COLO668 (cell line): ENCODE measurements at regions not wholly inside any gene's neighbourhood (a gene's known extent, or its start where the extent isn't known, plus 50 kb on each side); places are given as distances from the start of the nearest gene placed in this dataset.
A peak's percentile ranks its signal among the peaks of the same experiment; 100 is the strongest.

Experiments
- DNase-seq: peaks from one replicate; lab custom pipeline; 2025; ENCODE audit not compliant: unreplicated experiment; lab: John Stamatoyannopoulos, UW

DNA sequence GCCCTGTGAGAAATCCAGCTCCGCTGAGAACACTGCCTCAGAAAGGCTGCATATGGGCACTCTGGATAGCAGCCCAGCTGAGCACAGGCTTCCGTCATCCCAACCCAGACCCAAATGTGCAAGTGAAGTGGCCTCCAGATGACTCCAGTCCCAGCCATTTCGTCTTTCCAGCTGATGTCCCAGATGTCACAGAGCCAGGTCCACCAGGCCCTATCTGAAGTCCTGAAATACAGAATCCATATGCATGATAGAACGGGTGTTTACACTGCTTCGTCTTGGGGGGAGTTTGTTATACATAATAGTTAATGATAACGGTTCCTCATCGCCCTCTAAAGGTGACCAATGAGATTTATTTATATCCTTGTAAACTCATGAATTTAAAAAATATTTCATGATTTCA lies 72.6 kb upstream of the TRIM2 start:
- DNase-seq, result no peak

DNA sequence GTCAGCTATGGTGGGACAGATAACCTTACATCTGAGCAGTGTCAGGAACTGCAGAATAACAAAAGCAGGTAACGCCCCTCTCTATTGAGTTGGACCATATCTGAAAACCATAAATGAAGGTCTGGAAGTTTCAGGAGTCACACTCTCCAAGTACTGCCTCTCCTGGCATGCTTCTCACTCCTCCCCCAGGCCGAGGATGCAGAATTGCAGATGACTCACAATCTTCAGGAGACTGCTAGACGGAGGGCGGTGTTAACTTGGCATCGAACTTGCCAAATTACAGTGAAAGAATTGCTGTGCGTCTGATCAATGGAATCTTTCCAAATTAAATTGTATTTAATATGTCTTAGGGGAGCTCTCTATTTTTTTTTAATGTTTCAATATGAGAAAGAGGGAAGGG lies 67.1 kb upstream of the TRIM2 start:
- DNase-seq, result no peak

DNA sequence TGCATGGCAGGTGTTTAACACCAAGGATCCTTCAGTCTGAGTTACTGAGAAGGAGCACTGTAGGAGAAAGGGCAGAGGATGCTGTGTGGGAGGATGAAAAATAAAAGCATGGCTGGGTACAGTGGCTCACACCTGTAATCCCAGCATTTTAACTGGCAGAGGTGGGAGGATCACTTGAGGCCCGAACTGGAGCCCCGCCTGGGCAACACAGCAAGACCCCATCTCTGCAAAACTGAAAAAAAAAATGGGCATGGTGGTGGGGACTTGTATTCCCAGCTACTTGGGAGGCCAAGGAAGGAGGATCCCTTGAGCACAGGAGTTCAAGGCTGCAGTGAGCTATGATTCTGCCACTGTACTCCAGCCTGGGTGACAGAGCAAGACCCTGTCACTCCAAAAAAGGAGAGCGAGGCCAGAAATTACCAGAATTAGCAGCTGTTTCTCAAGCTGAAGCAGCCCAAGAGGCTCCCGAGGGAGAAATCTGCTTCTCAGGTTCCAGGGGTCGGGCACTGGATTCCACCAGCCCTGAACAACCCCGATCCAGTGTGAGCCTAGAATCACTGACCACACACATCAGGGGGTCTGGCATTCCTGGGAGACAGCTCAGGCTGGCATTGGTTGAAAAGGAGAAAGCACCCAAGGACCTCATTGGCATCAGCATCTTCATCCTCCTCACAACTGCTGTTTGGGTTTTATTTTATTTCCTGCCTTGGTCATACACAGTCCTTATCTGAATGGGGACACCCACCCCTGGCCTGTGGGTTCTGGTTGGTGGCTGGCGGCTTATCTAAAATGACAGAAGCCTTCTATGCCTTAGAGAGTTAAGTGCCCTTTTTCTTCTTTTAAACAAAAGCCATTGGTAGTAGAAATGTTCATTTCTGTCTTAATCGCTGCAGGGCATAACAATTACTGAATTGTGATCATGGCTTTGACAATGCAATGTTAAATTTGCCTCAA lies 66.3 kb upstream of the TRIM2 start:
- no peak for DNase-seq

DNA sequence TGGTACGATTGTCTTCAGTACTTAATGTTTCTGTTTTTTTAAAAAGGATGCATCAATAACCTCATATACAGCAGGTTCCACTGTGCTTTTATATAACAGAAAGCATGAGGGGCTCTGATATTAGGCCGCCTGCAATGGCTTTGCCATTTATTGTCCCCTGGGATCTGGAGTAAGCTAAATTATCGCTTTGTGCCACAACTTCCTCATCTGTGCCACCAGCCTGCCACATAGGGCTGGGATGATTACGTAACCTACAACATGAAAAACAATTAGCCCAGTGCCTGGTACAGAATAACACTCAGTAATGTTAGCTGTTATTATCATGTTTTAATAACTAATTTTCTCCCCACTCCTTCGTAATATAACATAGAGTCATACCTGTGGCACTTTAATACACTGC lies 65.5 kb upstream of the TRIM2 start:
- no peak for DNase-seq

DNA sequence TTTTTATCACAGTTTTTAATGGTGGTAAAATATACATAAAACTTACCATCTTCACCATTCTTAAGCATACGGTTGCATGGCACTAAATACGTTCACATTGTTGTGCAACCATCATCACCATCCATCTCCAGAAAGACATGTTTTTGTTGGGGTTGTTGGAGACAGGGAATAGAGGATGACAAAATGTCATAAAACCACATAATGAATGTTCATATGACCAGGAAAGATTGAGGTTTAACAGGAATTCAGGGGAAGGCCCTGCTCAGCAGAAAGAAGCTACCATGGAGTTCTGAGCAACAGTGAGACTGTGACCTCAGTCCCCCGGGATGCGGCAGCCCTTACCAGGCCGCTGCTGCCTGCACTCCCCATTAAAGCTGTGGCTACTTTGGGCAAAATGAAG lies 63.9 kb upstream of the TRIM2 start:
- no peak for DNase-seq

DNA sequence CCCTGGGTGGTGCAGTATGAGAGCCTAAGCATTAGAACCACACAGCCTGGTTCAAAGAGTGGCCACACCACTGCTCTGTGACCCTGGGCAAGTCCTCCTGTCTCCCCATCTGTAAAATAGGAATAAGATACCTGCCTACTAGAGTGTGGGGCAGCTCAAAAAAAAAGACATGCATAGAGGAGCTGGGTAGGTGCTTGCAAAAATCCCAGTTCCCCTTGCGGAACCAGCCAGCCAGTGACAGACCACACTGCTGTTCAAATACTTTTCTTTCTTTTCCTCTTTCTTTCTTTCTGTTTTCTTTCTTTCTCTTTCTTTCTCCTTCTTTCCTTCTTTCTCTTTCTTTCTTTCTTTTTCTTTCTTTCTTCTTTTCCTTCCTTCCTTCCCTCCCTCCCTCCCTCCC lies 63.0 kb upstream of the TRIM2 start:
- no peak for DNase-seq

DNA sequence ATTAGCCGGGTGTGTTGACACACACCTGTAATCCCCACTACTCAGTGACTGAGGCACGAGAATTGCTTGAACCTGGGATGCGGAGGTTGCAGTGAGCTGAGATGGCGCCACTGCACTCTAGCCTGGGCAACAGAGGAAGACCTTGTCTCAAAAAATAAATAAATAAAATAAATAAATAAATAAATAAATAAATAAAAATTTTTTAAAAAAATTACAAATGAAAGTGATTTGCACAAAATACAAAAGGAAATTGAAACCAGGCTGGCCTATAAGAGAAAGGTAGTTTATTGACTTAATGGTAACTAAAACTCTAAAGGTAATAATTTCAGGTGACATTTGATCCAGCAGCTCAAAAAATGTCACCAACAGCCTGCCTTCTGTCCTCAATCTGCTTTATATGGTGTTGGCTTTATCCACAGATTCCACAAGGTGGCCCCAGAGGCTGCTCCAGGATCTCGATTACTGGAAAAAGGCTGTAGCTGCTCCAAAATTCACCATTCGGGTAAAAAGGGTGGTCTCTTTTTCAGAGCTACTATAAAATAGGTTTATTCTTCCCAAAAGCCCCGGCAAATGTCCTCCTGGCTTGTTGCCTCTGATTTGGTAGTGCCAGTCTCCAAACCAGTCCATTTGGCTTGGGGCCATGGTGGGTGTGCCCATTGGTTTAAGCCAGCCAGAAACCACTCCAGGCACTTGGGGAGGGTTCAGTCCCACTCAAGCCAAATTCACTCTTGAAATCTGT lies 61.4 kb upstream of the TRIM2 start:
- DNase-seq, result peak; percentile 63

DNA sequence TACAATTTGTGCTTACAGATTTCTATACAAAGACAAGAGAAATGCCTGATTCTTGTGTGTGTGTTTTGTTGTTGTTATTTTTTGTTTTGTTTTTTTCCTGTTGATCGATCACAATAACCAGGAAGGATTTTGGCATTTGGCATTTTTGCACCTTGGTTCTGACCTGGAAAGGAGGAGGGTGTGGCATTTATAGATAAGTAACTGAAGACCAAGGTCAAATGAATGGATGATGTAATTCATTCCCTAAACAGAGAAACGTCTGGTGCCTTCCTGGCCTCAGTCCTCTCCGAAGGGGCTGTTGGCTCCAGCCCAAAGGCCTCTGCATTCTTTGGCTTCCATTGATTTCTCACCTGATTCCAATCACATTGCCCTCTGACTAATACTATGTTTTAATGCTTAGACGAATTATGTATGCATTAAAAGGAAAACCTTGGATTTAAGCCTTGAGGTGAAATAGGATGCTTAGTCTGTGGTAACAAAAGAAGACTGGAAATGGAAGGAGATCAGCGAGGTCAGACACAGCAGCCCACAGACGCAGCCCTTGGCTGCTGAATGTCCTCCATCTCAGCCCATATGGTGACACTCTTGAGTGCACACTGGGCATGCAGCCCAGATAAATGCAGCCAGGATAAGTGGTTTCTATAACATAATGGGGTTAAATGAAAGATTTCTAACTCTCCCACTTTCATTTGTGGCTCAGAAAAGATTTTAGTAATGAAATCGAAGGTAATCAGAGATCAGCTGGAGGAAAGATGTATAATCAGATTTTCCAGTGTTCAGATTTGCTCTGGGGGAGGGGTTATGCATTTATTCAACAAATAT lies 60.5 kb upstream of the TRIM2 start:
- peak; percentile 23 for DNase-seq

DNA sequence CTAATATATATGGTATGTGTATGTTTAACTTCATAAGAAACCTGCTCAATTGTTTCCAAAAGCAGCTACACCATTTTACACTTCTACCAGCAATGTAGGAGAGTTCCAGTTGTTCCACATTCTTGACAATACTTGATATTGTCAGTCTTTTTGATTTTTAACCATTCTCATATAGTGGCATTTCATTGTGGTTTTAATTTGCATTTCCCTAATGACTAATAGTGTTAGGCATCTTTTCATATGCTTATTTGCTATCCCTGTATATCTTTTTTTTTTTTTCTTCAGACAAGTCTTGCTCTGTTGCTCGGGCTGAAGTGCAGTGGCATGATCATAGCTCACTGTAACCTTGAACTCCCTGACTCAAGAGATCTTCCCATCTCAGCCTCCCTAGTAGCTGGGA lies 58.2 kb upstream of the TRIM2 start:
- DNase-seq, result no peak

DNA sequence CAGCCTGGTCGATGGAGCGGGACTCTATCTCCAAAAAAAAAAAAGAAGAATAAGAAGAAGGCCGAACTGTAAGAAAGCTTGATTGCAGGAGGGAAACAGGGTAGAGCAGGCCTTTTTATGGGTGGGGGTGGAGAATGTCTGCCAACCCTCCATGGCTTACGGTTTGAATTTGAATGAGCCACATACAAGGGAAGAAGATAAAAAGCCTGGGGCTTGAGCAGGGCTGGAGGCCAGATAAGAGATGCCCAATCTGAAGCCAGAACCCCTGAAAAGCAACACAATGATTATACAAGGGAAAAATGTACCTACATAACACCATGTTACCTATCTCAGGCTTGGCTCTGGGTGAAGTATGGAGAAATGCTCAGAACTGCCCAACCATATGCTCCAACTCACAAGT lies 57.3 kb upstream of the TRIM2 start:
- no peak for DNase-seq

DNA sequence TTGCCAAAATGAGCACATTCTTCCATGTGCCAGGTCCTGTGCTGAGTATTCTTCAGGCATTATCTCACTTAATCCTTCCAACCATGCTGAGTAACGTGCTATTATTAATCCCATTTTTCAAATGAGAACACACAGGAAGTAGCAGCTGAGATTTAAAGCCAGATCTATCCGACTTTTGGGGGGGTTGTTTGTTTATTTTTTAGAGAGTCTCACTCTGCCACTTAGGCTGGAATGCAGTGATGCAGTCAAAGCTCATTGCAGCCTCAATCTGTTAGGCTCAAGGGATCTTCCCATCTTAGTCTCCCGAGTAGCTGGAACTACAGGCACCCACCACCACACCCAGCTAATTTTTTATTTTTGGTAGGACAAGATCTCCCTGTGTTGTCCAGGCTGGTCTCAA lies 55.5 kb upstream of the TRIM2 start:
- no peak for DNase-seq

DNA sequence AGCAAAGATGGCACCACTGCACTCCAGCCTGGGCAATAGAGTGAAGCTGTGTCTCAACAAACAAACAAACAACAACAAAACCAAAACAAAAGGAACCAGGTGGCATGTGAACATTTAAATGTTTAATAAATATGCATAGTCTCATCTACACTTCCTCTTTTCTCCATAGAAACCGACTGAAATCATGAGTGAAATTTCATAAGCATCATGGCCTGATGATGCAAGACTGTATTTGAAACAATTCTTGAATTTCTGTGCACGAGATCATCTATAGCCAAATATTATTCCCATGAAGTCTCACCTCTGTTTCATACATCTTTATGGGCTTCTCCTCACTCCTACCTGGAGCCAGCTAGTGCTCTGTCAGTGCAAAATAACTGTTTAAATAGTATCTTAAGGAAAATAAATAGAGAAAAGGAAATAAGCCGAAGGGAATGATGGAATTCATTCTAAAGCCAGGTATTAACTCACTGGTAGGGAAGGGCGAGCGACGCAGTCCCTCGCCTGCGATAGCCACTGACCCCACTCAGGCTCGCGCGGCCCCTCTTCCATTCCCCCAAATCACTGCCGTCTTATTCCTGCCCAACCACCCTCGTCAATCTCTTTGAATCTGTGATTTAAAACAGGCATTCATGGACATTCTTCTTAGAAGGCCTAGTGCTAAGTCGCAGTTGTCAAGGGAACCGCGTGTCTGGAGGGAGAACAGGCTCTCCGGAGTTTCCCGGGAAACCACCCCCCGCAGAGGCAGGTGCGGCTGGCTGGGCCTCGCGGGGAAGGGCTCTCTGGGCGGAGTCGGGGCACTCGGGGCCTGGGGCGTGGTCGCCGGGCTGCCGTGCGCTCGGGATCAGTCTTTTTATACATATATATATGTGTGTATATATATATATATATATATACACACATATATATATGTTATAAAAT lies 52.4 kb upstream of the TRIM2 start:
- peak; percentile 95 for DNase-seq

DNA sequence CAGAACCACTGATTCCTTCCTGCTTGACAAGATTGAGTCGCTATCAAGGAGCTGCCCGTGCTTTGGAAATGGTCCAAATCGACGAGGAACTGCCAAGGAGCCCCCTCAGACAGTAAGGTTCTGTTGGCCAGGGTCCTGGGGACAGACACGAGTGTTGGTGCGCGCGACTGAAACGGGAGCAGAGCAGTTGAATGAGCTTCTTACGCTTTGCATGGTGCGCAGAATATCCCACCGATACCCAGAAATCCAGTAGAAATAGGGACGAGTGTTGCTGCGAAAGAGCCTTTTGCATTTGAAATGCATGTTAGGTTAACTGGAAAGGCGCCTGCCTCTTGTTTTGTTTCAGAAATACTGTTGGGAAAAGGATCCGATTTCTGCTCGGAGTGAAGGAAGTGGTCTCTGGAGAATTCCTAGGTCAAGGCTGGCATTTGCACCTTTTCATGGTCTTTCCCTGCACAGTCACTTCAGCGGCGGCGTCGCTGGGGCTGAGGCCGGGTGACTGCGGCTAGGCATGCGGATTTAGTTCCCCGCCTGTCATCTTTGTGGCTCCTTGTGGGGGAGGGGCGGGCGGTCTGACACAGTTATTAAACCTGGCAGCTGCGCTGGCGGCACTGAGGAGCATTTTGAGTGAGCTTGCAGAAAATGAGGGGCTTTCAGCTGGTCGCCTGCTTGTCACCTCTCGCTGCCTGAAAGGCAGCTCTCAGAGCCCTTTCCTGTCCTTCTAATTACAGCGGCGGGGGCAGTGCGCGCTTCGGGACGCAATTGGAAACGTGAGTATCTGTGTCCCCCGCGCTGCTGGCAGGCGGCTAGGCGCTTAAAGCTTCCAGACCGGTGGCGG lies 51.5 kb upstream of the TRIM2 start:
- peak; percentile 83 for DNase-seq

DNA sequence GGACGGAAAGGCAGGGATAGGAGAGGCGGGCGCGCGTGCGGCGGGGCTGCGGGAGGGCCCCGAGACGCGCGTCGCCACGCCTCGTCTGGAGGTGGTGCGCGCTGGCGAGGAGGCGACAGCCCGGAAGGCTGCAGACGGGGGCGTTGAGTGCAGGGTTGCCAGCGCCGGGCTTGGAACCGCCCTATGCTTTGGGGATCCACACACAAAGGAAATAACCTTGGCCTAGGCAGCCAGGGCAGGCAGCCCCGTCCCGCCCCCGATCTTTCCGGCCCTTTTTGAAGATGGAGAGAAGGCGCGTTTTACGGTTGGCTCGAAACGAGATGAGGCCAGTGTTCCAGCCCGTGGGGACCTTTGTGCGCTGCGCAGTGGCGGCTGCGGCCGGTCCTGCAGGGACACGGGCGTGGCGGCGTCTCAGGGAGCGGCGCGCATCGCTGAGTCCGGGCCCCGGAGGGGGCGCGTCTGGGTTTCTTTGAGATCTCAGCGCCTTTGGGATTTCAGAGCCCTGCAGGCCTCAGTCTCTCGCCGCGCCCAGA lies 50.8 kb upstream of the TRIM2 start:
- DNase-seq, result peak; percentile 83

DNA sequence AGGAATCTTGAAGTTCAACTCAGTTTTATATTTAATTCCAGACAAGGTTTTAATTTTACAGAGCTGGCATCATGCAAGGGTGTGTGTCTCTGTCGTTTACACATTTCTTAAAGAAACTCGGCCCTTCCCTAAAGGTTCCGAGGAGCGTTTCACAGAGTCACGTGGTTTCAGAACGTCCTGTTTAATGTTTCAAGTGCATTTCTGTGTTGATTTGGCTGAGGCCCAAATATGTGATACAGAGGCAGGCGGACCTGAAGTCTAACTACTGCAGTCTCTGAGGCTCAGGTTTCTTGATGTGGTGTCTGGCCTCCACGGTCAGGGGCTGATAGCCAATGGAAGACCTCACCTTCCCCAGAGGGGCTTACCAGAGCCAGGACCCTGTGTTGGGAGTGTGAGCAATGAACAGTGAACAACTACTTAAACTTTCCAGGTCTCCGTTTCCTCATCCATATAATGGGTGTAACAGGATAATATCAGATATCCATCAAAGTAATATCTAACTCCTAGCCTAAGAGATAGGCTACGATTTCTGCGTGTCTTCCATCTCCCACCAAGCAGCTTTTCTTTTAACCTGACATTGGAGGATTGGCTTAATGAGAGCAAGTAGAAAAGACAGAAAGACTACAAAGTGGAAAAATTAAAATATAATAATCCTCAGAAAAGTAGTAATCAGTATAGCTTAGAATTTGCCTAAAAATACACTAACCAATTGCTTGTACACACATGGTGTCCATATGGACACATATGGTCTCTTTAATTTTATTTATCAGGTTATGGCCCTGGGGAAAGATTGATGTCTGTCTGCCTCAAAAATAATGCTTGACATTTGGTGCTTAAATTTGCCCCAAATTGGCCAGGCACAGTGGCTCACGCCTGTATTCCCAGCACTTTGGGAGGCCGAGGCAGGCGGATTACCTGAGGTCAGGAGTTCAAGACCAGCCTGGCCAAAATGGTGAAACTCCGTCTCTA lies 50.0 kb upstream of the TRIM2 start:
- DNase-seq, result peak; percentile 19
